ENCODE measurements at regions not wholly inside any gene's neighbourhood (a gene's known extent, or its start where the extent isn't known, plus 50 kb on each side); places are given as distances from the start of the nearest gene placed in this dataset.
"Not testable (repeated sequence)": the region's sequence is repeated elsewhere in the genome, so short reads cannot be mapped to it uniquely, and the experiment has no call there.

DNA sequence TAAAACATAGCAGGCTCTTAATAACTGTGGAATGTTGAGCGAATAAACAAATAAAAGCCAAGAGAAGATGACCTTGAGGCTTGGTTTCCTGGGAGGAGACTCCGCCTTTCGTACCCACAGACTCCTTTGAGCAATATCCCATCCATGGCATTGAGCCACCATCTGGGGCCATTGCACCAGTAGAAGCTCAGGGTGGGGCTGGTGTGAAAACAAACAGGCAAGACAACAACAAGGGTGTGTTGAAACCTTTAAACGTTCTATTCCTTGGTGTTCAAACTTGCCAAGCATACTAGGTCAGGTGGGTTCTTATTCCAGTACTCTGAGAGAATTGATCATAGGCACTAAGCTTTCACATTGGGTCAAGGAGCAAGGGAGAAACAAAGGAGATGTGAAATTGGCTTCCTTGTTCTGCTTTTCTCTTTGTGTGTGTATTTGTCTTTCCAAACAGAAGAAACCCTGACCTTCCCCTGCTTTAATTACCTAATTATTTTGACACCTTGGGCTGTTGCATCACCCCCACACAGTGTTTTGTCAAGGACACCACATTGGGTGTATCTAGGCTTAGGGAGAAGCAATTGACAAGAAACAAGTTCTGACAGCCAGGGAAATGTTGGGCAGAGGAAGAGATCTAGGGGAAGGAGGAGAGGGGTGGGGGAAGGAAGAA lies 105.1 kb upstream of the BCL6 start:
- Histone ChIP-seq H3K27ac (ENCODE audit: low read length) (no peak overlapping the region), H3K9me3 (replicated peaks; ENCODE audit: control insufficient read depth, low read depth, low read length) (peaks cover 5% of the 10 kb centered on the region), H3K27me3 (ENCODE audit: control insufficient read depth, insufficient read depth, low read length) (no peaks in the 10 kb centered on the region), H3K4me1 (ENCODE audit: control insufficient read depth, insufficient read depth, low read length) (no peaks in the 10 kb centered on the region), H3K36me3 (ENCODE audit: control insufficient read depth, insufficient read depth, low read length) (no peaks in the 10 kb centered on the region), H3K4me3 (ENCODE audit: low read length) (no peak overlapping the region)
- no peak for DNase-seq
- 81% methylated on average over 3 of the region's 4 CpGs for WGBS (ENCODE audit: insufficient coverage)

DNA sequence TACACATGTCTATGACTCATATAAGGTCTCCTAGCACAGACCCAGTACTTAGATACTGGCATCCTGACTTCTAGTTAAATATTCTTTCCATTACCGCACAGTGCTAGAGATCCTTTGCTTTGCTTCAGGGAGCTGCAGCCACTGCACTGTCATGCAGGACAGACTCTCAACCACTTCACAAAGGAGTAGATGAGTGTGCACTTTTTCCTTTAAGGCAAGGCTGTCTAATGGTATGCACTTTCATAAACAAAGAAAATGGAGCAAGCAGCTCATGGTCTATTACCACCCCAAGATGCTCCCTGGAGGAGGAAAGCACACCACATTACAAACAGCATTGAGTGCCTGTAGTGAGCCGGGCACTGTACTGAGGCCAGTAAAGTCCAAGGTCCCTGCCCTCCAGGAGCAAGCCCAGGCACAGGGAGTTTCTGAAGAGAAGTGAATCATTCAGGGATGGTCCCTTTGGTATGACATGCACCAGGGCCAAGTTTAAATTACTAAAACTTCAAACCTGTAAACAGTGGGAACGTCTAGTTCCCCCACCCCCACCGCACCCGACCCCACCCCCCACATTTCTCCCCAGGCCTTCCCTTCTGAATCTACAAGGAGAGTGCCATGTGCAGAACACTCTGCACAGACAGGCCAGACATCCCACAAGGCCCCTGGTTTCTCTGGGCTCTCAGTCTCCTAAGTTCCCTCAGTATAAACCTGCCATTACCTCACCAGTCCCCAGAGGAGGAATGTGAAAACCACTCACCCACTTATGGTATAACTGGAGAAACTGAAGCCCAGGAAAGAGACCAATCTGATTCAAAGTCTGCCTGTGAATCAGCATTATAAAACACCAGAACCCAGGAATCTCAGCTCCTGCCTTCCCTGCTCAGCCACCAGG lies 107.8 kb upstream of the BCL6 start:
- Histone ChIP-seq H3K27ac (ENCODE audit: low read length) (no peak overlapping the region), H3K27me3 (ENCODE audit: control insufficient read depth, insufficient read depth, low read length) (no peaks in the 10 kb centered on the region), H3K9me3 (replicated peaks; ENCODE audit: control insufficient read depth, low read depth, low read length) (peaks cover 5% of the 10 kb centered on the region), H3K4me1 (ENCODE audit: control insufficient read depth, insufficient read depth, low read length) (no peaks in the 10 kb centered on the region), H3K36me3 (ENCODE audit: control insufficient read depth, insufficient read depth, low read length) (no peaks in the 10 kb centered on the region), H3K4me3 (ENCODE audit: low read length) (no peak overlapping the region)
- no CpG with 5 or more reads among the region's 5 CpGs for WGBS (ENCODE audit: insufficient coverage)
- DNase-seq, result no peak

DNA sequence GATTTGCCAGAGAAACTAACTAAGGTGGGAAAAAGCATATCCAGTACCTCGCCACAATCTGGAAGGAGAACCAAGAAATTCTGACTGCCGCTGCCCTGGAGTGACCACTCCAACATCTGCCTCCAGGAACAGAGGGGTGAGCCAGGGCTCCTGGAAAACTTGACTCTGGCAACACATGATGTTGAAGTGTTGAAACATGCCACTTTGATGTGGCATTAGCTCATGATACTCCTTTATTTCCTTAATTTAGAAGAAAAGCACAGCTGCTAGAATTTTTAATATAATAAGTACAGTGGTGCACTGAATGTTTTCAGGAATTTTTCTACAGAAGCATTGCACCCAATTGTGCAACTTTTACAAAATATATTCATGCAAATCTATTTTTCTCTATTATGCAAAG lies 109.9 kb upstream of the BCL6 start:
- Histone ChIP-seq H3K4me3 (ENCODE audit: low read length) (no peak overlapping the region), H3K36me3 (ENCODE audit: control insufficient read depth, insufficient read depth, low read length) (no peaks in the 10 kb centered on the region), H3K4me1 (ENCODE audit: control insufficient read depth, insufficient read depth, low read length) (no peaks in the 10 kb centered on the region), H3K9me3 (replicated peaks; ENCODE audit: control insufficient read depth, low read depth, low read length) (peaks cover 5% of the 10 kb centered on the region), H3K27ac (ENCODE audit: low read length) (no peak overlapping the region), H3K27me3 (ENCODE audit: control insufficient read depth, insufficient read depth, low read length) (no peaks in the 10 kb centered on the region)
- no peak for DNase-seq
- WGBS (ENCODE audit: insufficient coverage), result 100% methylated on average over 2 of the region's 2 CpGs

DNA sequence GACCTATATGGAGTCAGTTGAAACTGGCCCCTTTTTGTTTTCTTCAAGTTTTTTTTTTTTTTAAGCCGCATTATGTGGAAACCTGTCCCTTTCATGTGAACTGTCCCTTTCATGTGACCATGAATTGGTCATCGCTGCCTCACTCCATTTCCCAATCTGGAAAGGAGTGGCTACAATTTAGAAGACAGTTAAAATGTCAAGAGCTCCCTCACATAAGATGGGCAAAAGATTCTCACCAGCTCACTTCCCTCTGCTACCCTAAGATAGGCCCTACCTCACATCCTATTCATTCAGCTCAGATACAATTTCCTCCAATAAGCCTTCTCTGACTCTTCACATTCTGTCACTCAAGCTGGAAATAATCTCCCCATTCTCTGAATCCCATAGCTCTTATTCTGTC lies 111.3 kb upstream of the BCL6 start:
- WGBS (ENCODE audit: insufficient coverage), result 100% methylated on average over 2 of the region's 2 CpGs
- no peaks in the 10 kb centered on the region for H3K27me3 ChIP-seq (ENCODE audit: control insufficient read depth, insufficient read depth, low read length)
- no peak for DNase-seq
- H3K27ac ChIP-seq (ENCODE audit: low read length), result no peak overlapping the region
- no peaks in the 10 kb centered on the region for H3K36me3 ChIP-seq (ENCODE audit: control insufficient read depth, insufficient read depth, low read length)
- no peaks in the 10 kb centered on the region for H3K4me1 ChIP-seq (ENCODE audit: control insufficient read depth, insufficient read depth, low read length)
- H3K9me3 ChIP-seq (replicated peaks; ENCODE audit: control insufficient read depth, low read depth, low read length), result peaks cover 5% of the 10 kb centered on the region
- H3K4me3 ChIP-seq (ENCODE audit: low read length), result no peak overlapping the region

DNA sequence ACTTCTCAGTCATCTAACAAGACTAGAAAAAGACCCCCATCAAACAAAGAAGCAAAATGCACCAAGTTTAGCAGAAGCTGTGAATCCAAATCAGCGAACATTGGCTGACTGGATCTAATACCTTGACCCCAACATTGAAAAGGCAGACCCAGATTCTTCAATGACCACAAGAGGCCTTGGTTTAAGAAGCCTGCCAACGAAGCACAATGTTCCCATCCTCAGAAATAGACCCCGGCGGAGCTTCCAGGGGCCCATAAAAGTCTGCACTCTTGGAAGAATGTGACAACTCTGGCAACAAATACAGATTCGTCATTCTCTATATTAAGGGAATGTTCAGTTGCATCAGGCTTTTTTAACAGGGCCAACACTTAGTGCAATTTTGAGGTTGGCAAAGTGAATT lies 112.8 kb upstream of the BCL6 start:
- H3K27ac ChIP-seq (ENCODE audit: low read length), result no peak overlapping the region
- no peaks in the 10 kb centered on the region for H3K4me1 ChIP-seq (ENCODE audit: control insufficient read depth, insufficient read depth, low read length)
- H3K9me3 ChIP-seq (replicated peaks; ENCODE audit: control insufficient read depth, low read depth, low read length), result no peaks in the 10 kb centered on the region
- peak; percentile 72 for DNase-seq
- H3K36me3 ChIP-seq (ENCODE audit: control insufficient read depth, insufficient read depth, low read length), result no peaks in the 10 kb centered on the region
- 67% methylated on average over 1 of the region's 5 CpGs for WGBS (ENCODE audit: insufficient coverage)
- no peak overlapping the region for H3K4me3 ChIP-seq (ENCODE audit: low read length)
- H3K27me3 ChIP-seq (ENCODE audit: control insufficient read depth, insufficient read depth, low read length), result no peaks in the 10 kb centered on the region

DNA sequence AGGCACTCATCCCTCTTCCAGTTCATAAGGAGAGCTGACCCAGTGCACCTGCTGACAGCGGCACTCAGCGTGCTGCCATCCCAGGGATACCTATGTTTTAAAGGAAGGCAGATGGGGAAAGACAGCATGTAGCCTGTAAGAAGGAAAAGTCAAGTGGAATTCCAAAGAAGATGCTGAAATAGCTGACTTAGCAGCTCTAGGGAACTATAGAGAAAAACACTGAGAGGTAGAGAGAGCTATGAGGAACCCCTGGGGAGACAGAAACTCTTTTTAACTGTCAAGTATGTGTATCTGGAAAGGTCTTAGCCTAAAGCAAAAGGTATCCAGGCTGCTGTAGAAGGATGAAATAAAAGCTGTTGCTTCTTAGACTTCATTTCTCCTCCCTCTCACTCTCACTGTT lies 113.4 kb upstream of the BCL6 start:
- H3K9me3 ChIP-seq (replicated peaks; ENCODE audit: control insufficient read depth, low read depth, low read length), result no peaks in the 10 kb centered on the region
- DNase-seq, result no peak
- no peaks in the 10 kb centered on the region for H3K36me3 ChIP-seq (ENCODE audit: control insufficient read depth, insufficient read depth, low read length)
- no peak overlapping the region for H3K4me3 ChIP-seq (ENCODE audit: low read length)
- no peaks in the 10 kb centered on the region for H3K27me3 ChIP-seq (ENCODE audit: control insufficient read depth, insufficient read depth, low read length)
- no peaks in the 10 kb centered on the region for H3K4me1 ChIP-seq (ENCODE audit: control insufficient read depth, insufficient read depth, low read length)
- H3K27ac ChIP-seq (ENCODE audit: low read length), result no peak overlapping the region
- no CpG with 5 or more reads among the region's 2 CpGs for WGBS (ENCODE audit: insufficient coverage)

DNA sequence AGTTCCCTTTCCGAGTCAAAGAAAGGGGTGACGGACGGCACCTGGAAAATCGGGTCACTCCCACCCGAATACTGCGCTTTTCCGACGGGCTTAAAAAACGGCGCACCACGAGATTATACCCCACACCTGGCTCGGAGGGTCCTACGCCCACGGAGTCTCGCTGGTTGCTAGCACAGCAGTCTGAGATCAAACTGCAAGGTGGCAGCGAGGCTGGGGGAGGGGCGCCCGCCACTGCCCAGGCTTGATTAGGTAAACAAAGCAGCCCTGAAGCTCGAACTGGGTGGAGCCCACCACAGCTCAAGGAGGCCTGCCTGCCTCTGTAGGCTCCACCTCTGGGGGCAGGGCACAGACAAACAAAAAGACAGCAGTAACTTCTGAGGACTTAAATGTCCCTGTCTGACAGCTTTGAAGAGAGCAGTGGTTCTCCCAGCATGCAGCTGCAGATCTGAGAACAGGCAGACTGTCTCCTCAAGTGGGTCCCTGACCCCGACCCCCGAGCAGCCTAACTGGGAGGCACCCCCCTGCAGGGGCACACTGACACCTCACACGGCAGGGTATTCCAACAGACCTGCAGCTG lies 117.5 kb upstream of the BCL6 start:
- not testable (repeated sequence) for H3K9me3 ChIP-seq (replicated peaks; ENCODE audit: control insufficient read depth, low read depth, low read length); H3K27ac ChIP-seq (ENCODE audit: low read length); H3K4me1 ChIP-seq (ENCODE audit: control insufficient read depth, insufficient read depth, low read length); H3K27me3 ChIP-seq (ENCODE audit: control insufficient read depth, insufficient read depth, low read length); H3K4me3 ChIP-seq (ENCODE audit: low read length); H3K36me3 ChIP-seq (ENCODE audit: control insufficient read depth, insufficient read depth, low read length); DNase-seq
- WGBS (ENCODE audit: insufficient coverage), result 46% methylated on average over 4 of the region's 22 CpGs

DNA sequence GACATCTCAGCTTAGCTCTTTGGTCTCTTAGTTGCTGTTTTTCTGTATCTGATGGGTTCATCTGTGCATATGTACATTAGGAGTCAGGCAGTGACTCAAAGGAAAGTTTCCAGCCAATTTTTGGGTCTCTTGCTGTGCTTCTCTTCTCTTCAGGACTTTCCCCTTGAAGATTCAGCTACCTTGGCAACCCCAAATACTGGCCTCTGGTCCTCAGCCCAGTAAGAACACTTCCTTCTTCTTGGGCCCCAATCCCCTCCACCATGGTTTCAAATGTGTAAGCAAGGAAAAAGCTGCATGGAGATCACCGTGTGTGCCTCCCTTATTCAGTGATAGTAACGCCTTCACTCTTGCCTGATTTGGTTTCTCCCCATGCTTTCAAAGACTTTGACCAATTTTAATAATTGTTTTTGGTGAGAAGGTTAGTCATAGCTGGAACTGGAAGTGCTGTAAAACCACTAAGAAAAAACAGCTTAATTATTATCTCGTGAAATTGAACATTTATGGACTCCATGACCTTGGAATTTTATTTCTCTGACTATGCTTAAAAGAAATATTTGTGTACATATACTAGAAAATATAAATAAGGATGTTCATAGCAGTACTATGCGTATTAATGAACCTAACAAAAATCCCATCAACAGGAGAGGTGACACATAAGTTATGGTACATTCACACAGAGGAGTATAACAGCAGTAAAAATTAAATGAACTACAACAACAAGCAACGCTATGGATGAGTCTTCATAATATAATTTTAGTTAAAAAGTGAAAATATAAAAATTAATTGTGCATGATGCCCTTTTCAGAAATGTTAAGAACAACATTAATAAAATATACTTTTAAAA lies 125.3 kb upstream of the BCL6 start:
- no peak overlapping the region for H3K27ac ChIP-seq (ENCODE audit: low read length)
- no CpG with 5 or more reads among the region's 5 CpGs for WGBS (ENCODE audit: insufficient coverage)
- H3K9me3 ChIP-seq (replicated peaks; ENCODE audit: control insufficient read depth, low read depth, low read length), result no peaks in the 10 kb centered on the region

DNA sequence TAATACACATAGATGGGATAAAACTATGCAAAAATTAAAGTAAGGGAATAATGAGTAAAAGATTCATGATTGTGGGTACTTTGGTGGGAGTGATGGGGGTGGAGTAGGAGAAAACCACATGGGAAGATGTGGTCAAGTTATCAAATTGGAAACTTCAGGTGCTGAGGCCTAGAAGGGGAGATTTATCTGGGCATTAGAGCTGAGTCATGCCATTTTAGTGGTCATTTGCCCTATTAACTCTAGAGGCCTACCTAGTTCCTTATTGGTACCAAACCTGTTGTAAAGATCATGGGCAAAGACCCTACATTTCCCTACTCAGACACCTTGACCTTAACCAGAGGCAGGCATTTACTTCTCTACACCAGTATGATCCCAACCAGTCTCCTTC lies 125.9 kb upstream of the BCL6 start:
- DNase-seq, result no peak
- no peaks in the 10 kb centered on the region for H3K36me3 ChIP-seq (ENCODE audit: control insufficient read depth, insufficient read depth, low read length)
- no peaks in the 10 kb centered on the region for H3K9me3 ChIP-seq (replicated peaks; ENCODE audit: control insufficient read depth, low read depth, low read length)
- H3K4me1 ChIP-seq (ENCODE audit: control insufficient read depth, insufficient read depth, low read length), result no peaks in the 10 kb centered on the region
- H3K27ac ChIP-seq (ENCODE audit: low read length), result no peak overlapping the region
- H3K4me3 ChIP-seq (ENCODE audit: low read length), result no peak overlapping the region
- H3K27me3 ChIP-seq (ENCODE audit: control insufficient read depth, insufficient read depth, low read length), result no peaks in the 10 kb centered on the region

More for the DNA sequence above, 125.3 kb upstream of the BCL6 start:
- Histone ChIP-seq H3K4me3 (ENCODE audit: low read length) (no peak overlapping the region), H3K36me3 (ENCODE audit: control insufficient read depth, insufficient read depth, low read length) (no peaks in the 10 kb centered on the region), H3K4me1 (ENCODE audit: control insufficient read depth, insufficient read depth, low read length) (no peaks in the 10 kb centered on the region), H3K27me3 (ENCODE audit: control insufficient read depth, insufficient read depth, low read length) (no peaks in the 10 kb centered on the region)
- DNase-seq, result no peak

DNA sequence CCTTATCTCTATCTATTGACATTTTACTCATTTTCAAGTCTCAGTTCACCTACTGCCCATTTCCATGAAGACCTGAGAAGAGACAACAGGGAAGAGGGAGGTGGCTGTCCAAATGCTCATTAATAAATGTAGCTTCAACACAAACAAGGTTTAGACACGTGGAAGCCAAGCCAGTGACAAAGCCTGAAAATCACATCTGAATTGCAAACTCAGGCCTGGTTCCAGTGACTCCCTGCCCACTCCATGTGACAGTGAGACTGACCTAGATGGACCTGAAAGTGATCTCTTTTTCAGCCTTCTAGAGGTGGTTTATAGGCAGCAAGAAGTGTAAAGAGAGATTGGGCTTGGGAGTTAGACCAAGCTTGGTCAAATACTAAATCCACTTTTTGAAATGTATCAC lies 126.6 kb upstream of the BCL6 start:
- Histone ChIP-seq H3K4me3 (ENCODE audit: low read length) (no peak overlapping the region), H3K36me3 (ENCODE audit: control insufficient read depth, insufficient read depth, low read length) (no peaks in the 10 kb centered on the region), H3K4me1 (ENCODE audit: control insufficient read depth, insufficient read depth, low read length) (no peaks in the 10 kb centered on the region), H3K27ac (ENCODE audit: low read length) (no peak overlapping the region), H3K9me3 (replicated peaks; ENCODE audit: control insufficient read depth, low read depth, low read length) (no peaks in the 10 kb centered on the region), H3K27me3 (ENCODE audit: control insufficient read depth, insufficient read depth, low read length) (no peaks in the 10 kb centered on the region)
- WGBS (ENCODE audit: insufficient coverage), result no CpG with 5 or more reads among the region's 1 CpG
- DNase-seq, result no peak

All from muscle of leg (tissue), 3 donors.